ENCODE measurements at regions not wholly inside any gene's neighbourhood (a gene's known extent, or its start where the extent isn't known, plus 50 kb on each side); places are given as distances from the start of the nearest gene placed in this dataset.
"Not testable (repeated sequence)": the region's sequence is repeated elsewhere in the genome, so short reads cannot be mapped to it uniquely, and the experiment has no call there.

GRCh38 chr3:27779176-27779575 lies 57.1 kb upstream of the EOMES start:
- Mint-ChIP-seq H3K9me3 (ENCODE audit: low read depth) (no peaks in the 10 kb centered on the region), H3K4me1 (no peaks in the 10 kb centered on the region), H3K27ac (no peak overlapping the region), H3K36me3 (no peaks in the 10 kb centered on the region), H3K27me3 (no peaks in the 10 kb centered on the region), H3K4me3 (no peak overlapping the region)
- CTCF ChIA-PET: no interaction called here
- DNase-seq (no peak), ATAC-seq (no peak)

DNA sequence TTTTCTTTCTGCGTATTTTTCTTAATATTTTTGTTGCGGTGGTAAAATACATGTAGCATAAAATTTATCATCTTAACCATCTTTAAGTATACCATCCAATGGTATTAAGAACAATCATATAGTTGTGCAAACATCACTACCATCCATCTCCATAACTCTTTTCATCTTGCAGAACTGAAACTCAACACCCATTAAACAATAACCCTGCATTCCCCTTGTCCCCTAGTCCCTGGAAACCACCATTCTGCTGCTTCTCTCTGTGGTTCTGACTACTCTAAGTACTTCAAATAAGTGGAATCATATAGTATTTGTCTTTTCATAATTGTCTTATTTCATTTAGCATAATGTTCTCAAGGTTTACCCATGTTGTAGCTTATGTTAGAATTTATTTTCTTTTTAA lies 67.3 kb upstream of the EOMES start:
- H3K4me1 Mint-ChIP-seq: no peaks in the 10 kb centered on the region
- CTCF ChIA-PET: no interaction called here
- no peak overlapping the region for H3K27ac Mint-ChIP-seq
- H3K9me3 Mint-ChIP-seq (ENCODE audit: low read depth): peaks cover 2% of the 10 kb centered on the region
- no peak for ATAC-seq
- no peaks in the 10 kb centered on the region for H3K36me3 Mint-ChIP-seq
- no peak overlapping the region for H3K4me3 Mint-ChIP-seq
- no peaks in the 10 kb centered on the region for H3K27me3 Mint-ChIP-seq
- DNase-seq: no peak

- Mint-ChIP-seq H3K4me3 (no peak overlapping the region), H3K4me1 (no peaks in the 10 kb centered on the region), H3K27ac (no peak overlapping the region), H3K9me3 (ENCODE audit: low read depth) (no peaks in the 10 kb centered on the region), H3K27me3 (no peaks in the 10 kb centered on the region), H3K36me3 (no peaks in the 10 kb centered on the region)
- ATAC-seq (no peak), DNase-seq (no peak)
- CTCF ChIA-PET: no interaction called here
Observed at GRCh38 chr3:27791956-27792355, 69.8 kb upstream of the EOMES start.

GRCh38 chr3:27792869-27793268 lies 70.7 kb upstream of the EOMES start:
- no peaks in the 10 kb centered on the region for H3K27me3 Mint-ChIP-seq
- H3K36me3 Mint-ChIP-seq: no peaks in the 10 kb centered on the region
- DNase-seq (no peak), ATAC-seq (no peak)
- no peak overlapping the region for H3K4me3 Mint-ChIP-seq
- no peak overlapping the region for H3K27ac Mint-ChIP-seq
- H3K4me1 Mint-ChIP-seq: no peaks in the 10 kb centered on the region
- no peaks in the 10 kb centered on the region for H3K9me3 Mint-ChIP-seq (ENCODE audit: low read depth)
- CTCF ChIA-PET: no interaction called here

DNA sequence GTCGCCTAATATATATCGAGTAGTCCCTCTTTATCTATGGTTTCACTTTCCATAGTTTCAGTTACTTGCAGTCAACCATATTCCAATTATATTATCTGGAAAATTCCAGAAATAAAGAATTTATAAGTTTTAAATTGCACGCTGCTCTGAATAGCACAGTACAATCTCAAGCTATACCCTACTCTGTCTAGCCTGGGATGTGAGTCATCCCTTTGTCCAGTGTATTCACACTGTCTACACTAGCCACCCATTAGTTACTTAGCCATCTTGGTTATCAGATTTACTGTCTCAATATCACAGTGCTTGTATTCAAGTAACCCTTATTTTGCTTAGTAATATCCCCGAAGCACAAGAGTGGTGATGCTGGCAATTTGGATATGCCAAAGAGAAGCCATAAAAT lies 72.1 kb upstream of the EOMES start:
- H3K4me3 Mint-ChIP-seq: no peak overlapping the region
- ATAC-seq (no peak), DNase-seq (no peak)
- no peaks in the 10 kb centered on the region for H3K27me3 Mint-ChIP-seq
- H3K36me3 Mint-ChIP-seq: no peaks in the 10 kb centered on the region
- H3K9me3 Mint-ChIP-seq (ENCODE audit: low read depth): no peaks in the 10 kb centered on the region
- no peak overlapping the region for H3K27ac Mint-ChIP-seq
- CTCF ChIA-PET: no interaction called here
- no peaks in the 10 kb centered on the region for H3K4me1 Mint-ChIP-seq

GRCh38 chr3:27796365-27796875 lies 74.3 kb upstream of the EOMES start:
- ATAC-seq (no peak), DNase-seq (no peak)
- Mint-ChIP-seq H3K4me3 (no peak overlapping the region), H3K27ac (no peak overlapping the region), H3K9me3 (ENCODE audit: low read depth) (no peaks in the 10 kb centered on the region), H3K27me3 (no peaks in the 10 kb centered on the region), H3K4me1 (peaks cover 10% of the 10 kb centered on the region), H3K36me3 (no peaks in the 10 kb centered on the region)
- CTCF ChIA-PET: no interaction called here

DNA sequence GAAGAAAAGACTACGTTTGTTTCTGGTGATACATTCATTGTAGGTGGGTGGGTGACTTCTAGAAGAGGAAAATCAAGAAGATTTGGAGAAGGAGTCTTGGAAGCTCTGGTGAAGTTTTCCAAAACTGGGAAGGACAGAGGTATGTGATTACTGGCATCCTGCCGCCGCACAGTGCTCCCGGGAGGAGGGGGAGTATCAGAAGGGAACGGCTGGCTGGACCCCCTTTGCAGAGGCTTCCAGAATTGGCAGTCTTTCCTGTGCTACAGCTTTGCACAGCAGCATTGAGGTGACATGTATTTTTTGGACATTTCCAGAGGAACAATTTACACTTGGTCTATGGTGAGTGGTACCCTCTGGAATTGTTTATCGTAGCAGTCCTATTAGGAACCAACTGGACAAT lies 75.7 kb upstream of the EOMES start:
- Mint-ChIP-seq H3K27me3 (no peaks in the 10 kb centered on the region), H3K9me3 (ENCODE audit: low read depth) (no peaks in the 10 kb centered on the region), H3K4me1 (peaks cover 10% of the 10 kb centered on the region), H3K36me3 (no peaks in the 10 kb centered on the region), H3K4me3 (no peak overlapping the region), H3K27ac (no peak overlapping the region)
- CTCF ChIA-PET: no interaction called here
- no peak for DNase-seq
- no peak for ATAC-seq

DNA sequence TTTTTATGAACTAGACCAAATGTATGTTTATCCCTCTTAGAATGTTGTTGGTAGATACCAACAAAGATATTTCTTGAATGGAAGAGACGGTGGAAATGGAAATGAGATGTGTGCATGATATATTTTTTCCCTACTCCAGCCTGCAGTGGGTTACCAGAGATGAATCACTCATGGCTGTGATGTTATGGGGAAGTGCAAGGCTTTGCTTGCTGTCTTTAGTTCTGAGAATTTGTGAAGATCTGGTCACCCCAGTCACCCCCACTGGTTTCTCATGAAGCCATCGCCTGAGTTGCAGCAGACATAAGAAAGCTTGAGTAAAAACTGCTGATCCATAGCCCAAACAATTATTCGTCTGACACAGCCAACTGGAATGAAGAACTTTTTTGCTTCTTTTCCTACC lies 78.1 kb upstream of the EOMES start:
- H3K9me3 Mint-ChIP-seq (ENCODE audit: low read depth): no peaks in the 10 kb centered on the region
- H3K4me1 Mint-ChIP-seq: peaks cover 10% of the 10 kb centered on the region
- CTCF ChIA-PET: no interaction called here
- no peak overlapping the region for H3K4me3 Mint-ChIP-seq
- H3K36me3 Mint-ChIP-seq: no peaks in the 10 kb centered on the region
- no peaks in the 10 kb centered on the region for H3K27me3 Mint-ChIP-seq
- peak overlapping the region; percentile 25 for H3K27ac Mint-ChIP-seq
- ATAC-seq: no peak
- DNase-seq: no peak

DNA sequence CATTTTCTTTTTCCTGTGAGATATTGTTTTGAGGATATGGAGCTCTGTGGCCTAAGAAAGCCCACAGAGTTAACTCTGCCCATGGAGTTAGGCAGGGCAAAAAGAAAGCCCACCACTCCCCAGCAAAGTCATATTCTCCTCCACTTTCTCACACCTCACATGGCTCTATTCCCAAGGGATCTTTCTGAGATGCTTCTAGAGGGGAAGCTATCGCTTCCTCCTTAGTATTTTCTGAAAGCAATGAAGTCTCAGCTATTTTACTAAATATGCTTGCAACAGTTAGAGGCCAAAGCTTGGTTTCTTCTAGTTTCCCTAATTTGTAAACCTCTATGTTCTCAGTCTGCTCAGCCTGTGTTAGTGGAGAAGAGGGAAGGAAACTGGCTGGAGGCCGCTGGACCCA lies 80.3 kb upstream of the EOMES start:
- no peak overlapping the region for H3K27ac Mint-ChIP-seq
- no peak for DNase-seq
- CTCF ChIA-PET: interaction anchor here (1.0 kb wide), 1 partner anchor 91 kb away, joined by 4 read pairs; no protein-coding TSS in a partner anchor
- no peak for ATAC-seq
- H3K4me3 Mint-ChIP-seq: no peak overlapping the region
- no peaks in the 10 kb centered on the region for H3K36me3 Mint-ChIP-seq
- H3K27me3 Mint-ChIP-seq: no peaks in the 10 kb centered on the region
- no peaks in the 10 kb centered on the region for H3K9me3 Mint-ChIP-seq (ENCODE audit: low read depth)
- peaks cover 10% of the 10 kb centered on the region for H3K4me1 Mint-ChIP-seq

DNA sequence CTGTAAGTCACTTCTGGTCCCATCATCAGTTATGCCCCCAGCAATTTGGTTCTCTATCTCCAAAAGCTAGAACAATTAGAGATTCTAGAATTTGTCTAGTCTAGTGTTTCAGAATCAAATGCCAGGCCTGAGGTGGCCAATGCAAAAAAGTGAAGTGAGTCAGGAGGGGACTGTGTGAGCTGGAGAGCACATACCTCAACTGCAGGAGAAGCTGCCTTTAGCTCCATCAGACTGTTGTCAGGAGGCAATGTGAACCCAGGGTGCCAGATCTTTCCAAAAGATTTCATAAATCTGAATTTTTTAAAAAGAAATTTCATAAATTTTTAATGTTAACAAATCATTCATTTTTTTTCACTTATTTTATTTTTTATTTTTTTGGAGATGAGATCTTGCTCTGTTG lies 80.7 kb upstream of the EOMES start:
- Mint-ChIP-seq H3K4me1 (peaks cover 10% of the 10 kb centered on the region), H3K36me3 (no peaks in the 10 kb centered on the region), H3K4me3 (no peak overlapping the region), H3K9me3 (ENCODE audit: low read depth) (no peaks in the 10 kb centered on the region), H3K27me3 (no peaks in the 10 kb centered on the region), H3K27ac (no peak overlapping the region)
- no peak for DNase-seq
- CTCF ChIA-PET: interaction anchor here (1.0 kb wide), 1 partner anchor 91 kb away, joined by 4 read pairs; no protein-coding TSS in a partner anchor
- ATAC-seq: no peak

DNA sequence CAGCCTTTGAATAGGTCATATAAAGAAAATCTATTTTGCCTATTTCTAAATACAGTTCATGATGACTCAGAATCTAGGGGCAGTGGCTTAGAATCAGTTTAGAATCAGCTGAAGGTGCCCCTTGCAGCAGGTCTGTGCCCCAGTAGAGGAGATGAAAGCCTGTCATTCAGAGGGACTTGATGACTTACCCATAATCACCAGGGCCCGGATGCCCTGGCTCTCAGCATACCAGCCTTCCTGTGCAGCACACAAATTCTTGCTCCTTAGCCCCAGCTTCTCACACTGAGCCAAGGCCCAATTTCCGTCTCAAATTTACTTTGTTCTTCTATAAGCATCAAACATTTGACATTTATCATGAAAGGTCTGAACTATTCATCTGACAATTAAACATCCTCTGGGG lies 83.2 kb upstream of the EOMES start:
- no peak overlapping the region for H3K27ac Mint-ChIP-seq
- DNase-seq: no peak
- H3K27me3 Mint-ChIP-seq: no peaks in the 10 kb centered on the region
- peaks cover 7% of the 10 kb centered on the region for H3K4me1 Mint-ChIP-seq
- H3K36me3 Mint-ChIP-seq: no peaks in the 10 kb centered on the region
- H3K9me3 Mint-ChIP-seq (ENCODE audit: low read depth): no peaks in the 10 kb centered on the region
- no peak overlapping the region for H3K4me3 Mint-ChIP-seq
- no peak for ATAC-seq
- CTCF ChIA-PET: no interaction called here

DNA sequence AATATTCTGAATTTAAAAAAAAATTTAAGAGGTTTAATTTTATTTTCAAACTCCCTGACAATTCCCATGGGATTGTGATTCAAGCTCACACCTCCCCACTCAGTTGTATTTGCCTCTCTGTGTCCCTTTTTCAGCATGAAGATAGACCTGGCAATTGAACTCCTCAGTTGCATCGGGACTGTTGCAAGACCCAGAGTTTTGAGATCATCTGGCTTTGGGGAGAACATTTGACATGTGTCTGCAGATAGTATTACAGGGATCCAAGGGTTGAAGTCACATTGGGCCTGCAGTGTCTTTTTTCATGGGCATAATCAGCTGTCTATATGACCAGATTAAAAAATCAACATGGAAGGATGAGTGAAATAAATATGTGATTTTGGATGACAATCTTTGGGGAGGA lies 91.1 kb upstream of the EOMES start:
- H3K27ac Mint-ChIP-seq: no peak overlapping the region
- H3K9me3 Mint-ChIP-seq (ENCODE audit: low read depth): no peaks in the 10 kb centered on the region
- ATAC-seq: no peak
- H3K36me3 Mint-ChIP-seq: peaks cover 1% of the 10 kb centered on the region
- no peak overlapping the region for H3K4me3 Mint-ChIP-seq
- CTCF ChIA-PET: no interaction called here
- DNase-seq: no peak
- H3K4me1 Mint-ChIP-seq: no peaks in the 10 kb centered on the region
- H3K27me3 Mint-ChIP-seq: no peaks in the 10 kb centered on the region

DNA sequence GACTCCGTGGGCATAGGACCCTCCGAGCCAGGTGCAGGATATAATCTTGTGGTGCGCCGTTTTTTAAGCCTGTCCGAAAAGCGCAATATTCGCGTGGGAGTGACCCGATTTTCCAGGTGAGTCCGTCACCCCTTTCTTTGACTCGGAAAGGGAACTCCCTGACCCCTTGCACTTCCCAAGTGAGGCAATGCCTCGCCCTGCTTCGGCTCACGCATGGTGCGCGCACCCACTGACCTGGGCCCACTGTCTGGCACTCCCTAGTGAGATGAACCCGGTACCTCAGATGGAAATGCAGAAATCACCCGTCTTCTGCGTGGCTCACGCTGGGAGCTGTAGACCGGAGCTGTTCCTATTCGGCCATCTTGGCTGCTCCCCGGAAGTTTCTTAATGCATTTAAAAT lies 99.5 kb upstream of the EOMES start:
- H3K9me3 Mint-ChIP-seq (ENCODE audit: low read depth): not testable (repeated sequence)

DNA sequence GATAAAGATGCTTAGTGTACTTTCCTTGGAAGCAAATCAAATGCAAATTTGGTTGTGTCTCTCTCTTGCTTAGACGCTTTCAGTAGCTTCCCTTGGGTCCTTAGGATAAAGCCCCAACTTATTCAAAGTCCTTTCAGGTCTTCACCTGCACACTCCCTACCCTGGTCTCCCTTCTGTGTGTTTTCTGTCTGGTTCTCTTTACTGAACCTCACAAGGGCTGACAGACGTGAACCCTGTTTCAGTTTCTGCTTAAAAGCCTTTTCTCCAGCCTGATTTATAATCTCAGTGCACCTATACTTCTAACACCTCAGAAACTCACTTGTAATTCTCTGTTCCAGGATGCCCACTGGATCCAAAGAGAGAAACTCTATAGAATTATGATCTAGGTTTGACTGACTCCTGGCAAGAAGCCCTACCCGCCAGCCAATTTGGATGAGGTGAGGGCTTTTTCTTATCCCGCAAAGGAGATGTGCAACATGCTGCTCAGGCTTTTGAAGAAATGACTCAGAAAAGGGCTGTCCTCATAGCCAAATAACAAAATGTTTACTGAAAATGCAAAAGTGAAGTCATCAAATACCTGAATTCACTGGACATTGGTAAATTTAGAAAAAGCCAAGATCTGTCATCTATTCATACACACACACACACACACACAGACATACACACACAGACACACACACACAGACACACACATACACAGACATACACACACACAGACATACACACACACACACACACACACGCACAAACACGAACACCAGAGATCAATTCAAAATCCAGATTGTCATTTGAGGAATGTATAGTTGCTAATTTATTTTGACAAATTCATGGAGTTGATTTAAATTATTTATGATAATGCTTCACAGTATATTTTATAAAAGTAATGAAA lies 102.4 kb upstream of the EOMES start:
- H3K36me3 Mint-ChIP-seq: no peaks in the 10 kb centered on the region
- ATAC-seq (no peak), DNase-seq (no peak)
- no peaks in the 10 kb centered on the region for H3K27me3 Mint-ChIP-seq
- peaks cover 4% of the 10 kb centered on the region for H3K9me3 Mint-ChIP-seq (ENCODE audit: low read depth)
- CTCF ChIA-PET: interaction anchor here (1.4 kb wide), 1 partner anchor 11 kb away, joined by 6 read pairs; no protein-coding TSS in a partner anchor
- H3K4me1 Mint-ChIP-seq: no peaks in the 10 kb centered on the region
- no peak overlapping the region for H3K4me3 Mint-ChIP-seq
- no peak overlapping the region for H3K27ac Mint-ChIP-seq

More for the DNA sequence above, 99.5 kb upstream of the EOMES start:
- CTCF ChIA-PET, H3K36me3 Mint-ChIP-seq, DNase-seq, H3K4me3 Mint-ChIP-seq, H3K27me3 Mint-ChIP-seq, H3K4me1 Mint-ChIP-seq, H3K27ac Mint-ChIP-seq, ATAC-seq: not testable (repeated sequence)
